Tibial nerve (tissue), 3 donors: ENCODE measurements at regions not wholly inside any gene's neighbourhood (a gene's known extent, or its start where the extent isn't known, plus 50 kb on each side); places are given as distances from the start of the nearest gene placed in this dataset.

Source experiments
- CTCF ChIP-seq, 5 experiments: fragments of 200-600 bp in 3 of 5; fragments of 450-650 bp in 2 of 5; sonication (generic) in 3 of 5; IDR thresholded peaks; one replicate each; pipeline ENCODE4 v1.5.1; 2016 to 2019; ENCODE audit warnings: antibody characterized with exemption in 5 of 5, mild to moderate bottlenecking in 3 of 5, moderate library complexity in 2 of 5
- POLR2A ChIP-seq, 2 donors: fragments of 450-650 bp; IDR thresholded peaks; one replicate each; pipeline ENCODE4 v1.6.1; 2017; ENCODE audit warnings: antibody characterized with exemption in 2 of 2, mild to moderate bottlenecking in 2 of 2, moderate library complexity in 2 of 2

GRCh38 chr10:2982146-2982545, 85.2 kb upstream of the PFKP start:
- no peak for TF ChIP-seq CTCF (IDR thresholded peaks at IDR 0.05)
- TF ChIP-seq POLR2A (IDR thresholded peaks at IDR 0.05) = no peak
